HepG2 (cell line): ENCODE measurements at regions not wholly inside any gene's neighbourhood (a gene's known extent, or its start where the extent isn't known, plus 50 kb on each side); places are given as distances from the start of the nearest gene placed in this dataset.

Experiments
- ATAC-seq: fragments of 200-7000 bp; cut with Tn5 transposase; 3 replicates; pipeline ENCODE4 v1.9.1; 2020; ENCODE audit warnings: mild to moderate bottlenecking, moderate library complexity
- BruUV-seq: library from RNA; stranded (reverse); fragments of 400-500 nt; replicated peaks from 2 replicates; lab custom pipeline; 2021; lab: Mats Ljungman, UMichigan
- CTCF ChIA-PET: fragments of 300-600 bp; formaldehyde crosslinking; extraction: SDS; loops from one replicate; lab custom pipeline; 2021; ENCODE audit warnings: low total read pairs, inconsistent platforms, low intra/inter-chr PET ratio; lab: Yijun Ruan, JAX
- POLR2A ChIA-PET: fragments of 350-600 bp; sonication (Branson Sonifier 250); formaldehyde crosslinking; loops from one replicate; lab custom pipeline; 2020; ENCODE audit warnings: antibody characterized with exemption, inconsistent platforms; lab: Yijun Ruan, JAX
- DNase-seq: peaks from one replicate; pipeline ENCODE4 v3.0.0-alpha.2; 2015; ENCODE audit warnings: low spot score
- FAIRE-seq: peaks from 3 replicates; lab custom pipeline; 2011; peaks lifted over from hg19 to GRCh38; lab: Jason Lieb, UNC
- H2AFZ ChIP-seq: one replicate; pipeline ENCODE4 v1.6.1; 2011; ENCODE audit warnings: low read length, inconsistent platforms
- H3K27ac ChIP-seq: fragments of 300-600 bp; 3 replicates; pipeline ENCODE4 v1.8.0; 2011; ENCODE audit warnings: mixed run types, mild to moderate bottlenecking, mixed read lengths, low read length, inconsistent platforms; ENCODE audit not compliant: insufficient read depth; ENCODE audit errors: extremely low read length
- H3K27me3 ChIP-seq, 2 experiments: fragments of 200-600 bp in 1 of 2; 2 replicates in 1 of 2; 3 replicates in 1 of 2; pipeline versions ENCODE4 v1.6.0 to v1.8.0; 2011; ENCODE audit warnings: low read length in 2 of 2, mild to moderate bottlenecking in 2 of 2, moderate library complexity in 2 of 2, inconsistent platforms in 1 of 2; ENCODE audit not compliant: insufficient read depth in 2 of 2, control insufficient read depth in 1 of 2
- H3K36me3 ChIP-seq, 2 experiments: fragments of 200-600 bp in 1 of 2; replicated peaks in 1 of 2; 2 replicates in 1 of 2; 3 replicates in 1 of 2; pipeline versions ENCODE4 v1.5.1 to v1.8.0; 2011; ENCODE audit warnings: low read length in 2 of 2, inconsistent platforms in 1 of 2; ENCODE audit not compliant: insufficient read depth in 2 of 2, control insufficient read depth in 1 of 2
- H3K4me1 ChIP-seq: 2 replicates; pipeline ENCODE4 v1.5.1; 2012; ENCODE audit warnings: low read length, inconsistent platforms; ENCODE audit not compliant: insufficient read depth
- H3K4me2 ChIP-seq: 2 replicates; pipeline ENCODE4 v1.6.0; 2011; ENCODE audit warnings: low read depth, low read length, inconsistent platforms
- H3K4me3 ChIP-seq, 3 experiments: fragments of 200-600 bp in 1 of 3; sonication (generic), shearing (Covaris generic) in 1 of 3; replicated peaks in 1 of 3; 2 replicates each; pipeline ENCODE4 v1.5.1; 2011 to 2016; ENCODE audit warnings: low read length in 3 of 3, inconsistent platforms in 2 of 3, low read depth in 2 of 3, mild to moderate bottlenecking in 2 of 3, control low read depth in 1 of 3, mixed read lengths in 1 of 3; ENCODE audit not compliant: insufficient read depth in 1 of 3
- H3K79me2 ChIP-seq: one replicate; pipeline ENCODE4 v1.6.1; 2011; ENCODE audit warnings: low read length, inconsistent platforms; ENCODE audit not compliant: insufficient read depth
- H3K9ac ChIP-seq: 2 replicates; pipeline ENCODE4 v1.6.0; 2011; ENCODE audit warnings: mild to moderate bottlenecking, low read depth, low read length, inconsistent platforms; ENCODE audit not compliant: insufficient read depth
- H3K9me3 ChIP-seq: 2 replicates; pipeline ENCODE4 v1.5.1; 2012; ENCODE audit warnings: mild to moderate bottlenecking, low read length
- H4K20me1 ChIP-seq: 2 replicates; pipeline ENCODE4 v1.6.0; 2011; ENCODE audit warnings: inconsistent platforms, mild to moderate bottlenecking, low read length, moderate library complexity; ENCODE audit not compliant: insufficient read depth
- ATF1 ChIP-seq: IDR thresholded peaks from 2 replicates; pipeline ENCODE4 v1.6.1; 2016; ENCODE audit warnings: mild to moderate bottlenecking, control low read depth
- DZIP1 ChIP-seq: sonication (generic); formaldehyde crosslinking; IDR thresholded peaks from 2 replicates; pipeline ENCODE4 v1.5.0; 2020; ENCODE audit warnings: mild to moderate bottlenecking, missing genetic modification reagents
- KAT8 ChIP-seq: IDR thresholded peaks from 2 replicates; pipeline ENCODE4 v1.6.1; 2016; ENCODE audit warnings: missing genetic modification reagents, missing compliant biosample characterization
- KLF12 ChIP-seq: sonication (generic); formaldehyde crosslinking; IDR thresholded peaks from 2 replicates; pipeline ENCODE4 v1.4.0; 2020; ENCODE audit warnings: missing genetic modification reagents, borderline replicate concordance
- RFX1 ChIP-seq: fragments of 450-650 bp; IDR thresholded peaks from 2 replicates; pipeline ENCODE4 v1.6.1; 2017
- RORA ChIP-seq: sonication (generic); formaldehyde crosslinking; IDR thresholded peaks from 2 replicates; pipeline ENCODE4 v1.5.0; 2020; ENCODE audit warnings: mild to moderate bottlenecking, missing genetic modification reagents, moderate library complexity
- SATB2 ChIP-seq: sonication (generic); formaldehyde crosslinking; IDR thresholded peaks from 2 replicates; pipeline ENCODE4 v1.5.0; 2020; ENCODE audit warnings: missing genetic modification reagents
- U2AF1 ChIP-seq: fragments of 200-400 bp; formaldehyde crosslinking; optimal IDR thresholded peaks from 2 replicates; pipeline ENCODE3; 2017; ENCODE audit warnings: mild to moderate bottlenecking, low read depth, low read length
- ZNF577 ChIP-seq: sonication (generic); formaldehyde crosslinking; IDR thresholded peaks from 2 replicates; pipeline ENCODE4 v1.4.0; 2020; ENCODE audit warnings: mild to moderate bottlenecking, low read depth, missing genetic modification reagents, borderline replicate concordance
- ZNF841 ChIP-seq: sonication (generic); formaldehyde crosslinking; IDR thresholded peaks from 2 replicates; pipeline ENCODE4 v1.8.1; 2023; ENCODE audit warnings: missing genetic modification reagents, borderline replicate concordance
- ZSCAN25 ChIP-seq: sonication (generic); formaldehyde crosslinking; IDR thresholded peaks from 2 replicates; pipeline ENCODE4 v1.8.0; 2022; ENCODE audit warnings: mild to moderate bottlenecking, missing genetic modification reagents
- WGBS: methylation state at CpG from one replicate; pipeline ENCODE4 v1.1.6; 2017; ENCODE audit warnings: low lambda C conversion rate; 5-methylcytosine and 5-hydroxymethylcytosine counted together
- in situ Hi-C: cut with HindIII; loops from 2 replicates; pipeline ENCODE4 v1.10.0; 2017; ENCODE audit warnings: low pct_unique_long_range_greater_than_20kb; ENCODE audit not compliant: extremely low pct_ligation_motif_present
- intact Hi-C: fragments of 100-400 bp; cut with micrococcal nuclease; formaldehyde crosslinking; loops from one replicate; pipeline ENCODE4 v1.10.0; 2022; ENCODE audit not compliant: unreplicated experiment

DNA sequence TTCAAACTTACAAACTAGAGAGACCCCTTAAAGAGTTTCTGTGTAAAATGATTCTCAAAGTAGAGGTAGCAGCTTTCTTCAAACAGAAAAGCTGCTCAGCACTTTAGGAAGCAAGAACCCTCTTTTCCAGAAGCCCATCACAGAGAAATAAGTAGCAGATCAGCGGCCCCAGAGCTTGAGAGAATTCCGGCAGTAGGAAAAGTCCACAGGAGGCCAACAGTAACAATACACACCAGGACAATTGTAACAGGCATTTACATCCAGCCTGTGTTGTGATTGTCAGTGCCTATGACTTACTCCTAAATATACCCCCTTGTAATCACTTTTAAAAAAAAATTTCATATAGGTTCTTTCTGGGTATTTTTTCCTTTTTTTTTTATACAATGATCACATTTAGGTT lies 161.4 kb upstream of the ACVR2A start:
- POLR2A ChIA-PET = no interaction called here
- CTCF ChIA-PET = no interaction called here
- WGBS = 35% methylated on average over 2 of the region's 2 CpGs

More for the DNA sequence above, 161.4 kb upstream of the ACVR2A start:
- FAIRE-seq = no peak
- H3K9me3 ChIP-seq = no peaks in the 10 kb centered on the region
- DNase-seq = no peak
- H3K4me3 ChIP-seq = no peak overlapping the region
- H3K27me3 ChIP-seq = no peaks in the 10 kb centered on the region; a peak in 1 of 5 replicates
- H3K27ac ChIP-seq = no peak overlapping the region
- ATAC-seq = no peak
- in situ Hi-C loops (no loop called here), intact Hi-C loops (no loop called here)
- no peaks in the 10 kb centered on the region for H3K36me3 ChIP-seq
- H3K4me2 ChIP-seq = no peak overlapping the region
- H3K4me1 ChIP-seq = no peaks in the 10 kb centered on the region
- TF ChIP-seq ZSCAN25 = no peak
- TF ChIP-seq RORA (CRISPR knock-in tag) = no peak
- no peak for TF ChIP-seq KAT8
- no peak for TF ChIP-seq U2AF1
- TF ChIP-seq DZIP1 (CRISPR knock-in tag) = no peak
- no peak for TF ChIP-seq KLF12 (CRISPR knock-in tag)
- TF ChIP-seq ZNF577 (CRISPR knock-in tag) = no peak
- TF ChIP-seq SATB2 = no peak
- TF ChIP-seq RFX1 = no peak
- no peak for TF ChIP-seq ATF1 (CRISPR knock-in tag)
- no peak for TF ChIP-seq ZNF841 (CRISPR knock-in tag)
- TF ChIP-seq, all 625 proteins: peak for 0
- Histone ChIP-seq H2AFZ (no peak overlapping the region), H4K20me1 (no peaks in the 10 kb centered on the region), H3K79me2 (no peaks in the 10 kb centered on the region), H3K9ac (no peak overlapping the region)
- BruUV-seq = no TSS peak
